IPS-20b (cell line): ENCODE measurements at regions not wholly inside any gene's neighbourhood (a gene's known extent, or its start where the extent isn't known, plus 50 kb on each side); places are given as distances from the start of the nearest gene placed in this dataset.

Experiments used
- H3K27ac ChIP-seq: one replicate; pipeline ENCODE4 v1.5.1; 2013; ENCODE audit warnings: low read length
- H3K27me3 ChIP-seq: 2 replicates; pipeline ENCODE4 v1.6.1; 2013; ENCODE audit warnings: mild to moderate bottlenecking, low read length, inconsistent platforms; ENCODE audit not compliant: insufficient read depth
- H3K36me3 ChIP-seq: 2 replicates; pipeline ENCODE4 v1.6.1; 2013; ENCODE audit warnings: low read depth, mild to moderate bottlenecking, inconsistent platforms, low read length, moderate library complexity; ENCODE audit not compliant: insufficient read depth
- H3K4me1 ChIP-seq: 2 replicates; pipeline ENCODE4 v1.6.1; 2013; ENCODE audit warnings: mild to moderate bottlenecking, control low read depth, inconsistent platforms, low read length, moderate library complexity; ENCODE audit not compliant: insufficient read depth
- H3K4me3 ChIP-seq: 2 replicates; pipeline ENCODE4 v1.5.1; 2013; ENCODE audit warnings: mild to moderate bottlenecking, low read length, inconsistent platforms
- H3K9ac ChIP-seq: 2 replicates; pipeline ENCODE4 v1.6.1; 2013; ENCODE audit warnings: low read depth, mild to moderate bottlenecking, inconsistent platforms, low read length, moderate library complexity
- H3K9me3 ChIP-seq: 2 replicates; pipeline ENCODE4 v1.6.1; 2013; ENCODE audit warnings: mild to moderate bottlenecking, low read depth, low read length, inconsistent platforms; ENCODE audit not compliant: insufficient read depth

GRCh38 chr4:100839712-100840111, 321.9 kb upstream of the EMCN start:
- Histone ChIP-seq H3K27ac (no peak overlapping the region), H3K27me3 (no peaks in the 10 kb centered on the region), H3K36me3 (no peaks in the 10 kb centered on the region), H3K9me3 (no peaks in the 10 kb centered on the region), H3K4me3 (no peak overlapping the region), H3K4me1 (peaks cover 20% of the 10 kb centered on the region), H3K9ac (no peak overlapping the region)

- no peak overlapping the region for H3K9ac ChIP-seq
- no peaks in the 10 kb centered on the region for H3K27me3 ChIP-seq
- no peak overlapping the region for H3K4me3 ChIP-seq
- peaks cover 15% of the 10 kb centered on the region for H3K4me1 ChIP-seq
- H3K36me3 ChIP-seq: no peaks in the 10 kb centered on the region
- no peaks in the 10 kb centered on the region for H3K9me3 ChIP-seq
- H3K27ac ChIP-seq: no peak overlapping the region
Observed at GRCh38 chr4:100838286-100838685, 320.5 kb upstream of the EMCN start.

GRCh38 chr4:100836929-100837328, 319.1 kb upstream of the EMCN start:
- no peaks in the 10 kb centered on the region for H3K27me3 ChIP-seq
- no peak overlapping the region for H3K4me3 ChIP-seq
- H3K9me3 ChIP-seq: no peaks in the 10 kb centered on the region
- H3K4me1 ChIP-seq: peaks cover 15% of the 10 kb centered on the region
- no peak overlapping the region for H3K27ac ChIP-seq
- no peaks in the 10 kb centered on the region for H3K36me3 ChIP-seq
- H3K9ac ChIP-seq: no peak overlapping the region

GRCh38 chr4:100834616-100835015, 316.8 kb upstream of the EMCN start:
- H3K27ac ChIP-seq: no peak overlapping the region
- H3K9me3 ChIP-seq: no peaks in the 10 kb centered on the region; the same call in 1 of the 2 replicates
- H3K9ac ChIP-seq: no peak overlapping the region
- peaks cover 15% of the 10 kb centered on the region for H3K4me1 ChIP-seq
- H3K27me3 ChIP-seq: no peaks in the 10 kb centered on the region
- no peaks in the 10 kb centered on the region for H3K36me3 ChIP-seq
- H3K4me3 ChIP-seq: no peak overlapping the region

- H3K4me3 ChIP-seq: no peak overlapping the region
- no peak overlapping the region for H3K27ac ChIP-seq
- peaks cover 5% of the 10 kb centered on the region; the same call in 1 of the 2 replicates for H3K9me3 ChIP-seq
- H3K27me3 ChIP-seq: no peaks in the 10 kb centered on the region
- H3K4me1 ChIP-seq: peaks cover 12% of the 10 kb centered on the region
- no peaks in the 10 kb centered on the region for H3K36me3 ChIP-seq
- H3K9ac ChIP-seq: no peak overlapping the region
Observed at GRCh38 chr4:100833906-100834305, 316.1 kb upstream of the EMCN start.

- no peak overlapping the region for H3K4me3 ChIP-seq
- peaks cover under 1% of the 10 kb centered on the region; the same call in 1 of the 2 replicates for H3K4me1 ChIP-seq
- H3K9me3 ChIP-seq: peaks cover 5% of the 10 kb centered on the region; the same call in 1 of the 2 replicates
- no peak overlapping the region for H3K9ac ChIP-seq
- H3K36me3 ChIP-seq: no peaks in the 10 kb centered on the region
- no peaks in the 10 kb centered on the region for H3K27me3 ChIP-seq
- H3K27ac ChIP-seq: no peak overlapping the region
Observed at GRCh38 chr4:100828986-100829685, 311.3 kb upstream of the EMCN start.

- Histone ChIP-seq H3K9ac (no peak overlapping the region), H3K9me3 (peaks cover 5% of the 10 kb centered on the region; the same call in 1 of the 2 replicates), H3K4me1 (peaks cover 9% of the 10 kb centered on the region; the same call in 1 of the 2 replicates), H3K4me3 (no peak overlapping the region), H3K36me3 (no peaks in the 10 kb centered on the region), H3K27me3 (no peaks in the 10 kb centered on the region), H3K27ac (no peak overlapping the region)
Observed at GRCh38 chr4:100828364-100828763, 310.5 kb upstream of the EMCN start.

- no peaks in the 10 kb centered on the region for H3K27me3 ChIP-seq
- no peaks in the 10 kb centered on the region for H3K36me3 ChIP-seq
- no peak overlapping the region for H3K4me3 ChIP-seq
- no peak overlapping the region for H3K27ac ChIP-seq
- H3K4me1 ChIP-seq: peaks cover 9% of the 10 kb centered on the region; the same call in 1 of the 2 replicates
- H3K9me3 ChIP-seq: peaks cover 5% of the 10 kb centered on the region; the same call in 1 of the 2 replicates
- no peak overlapping the region for H3K9ac ChIP-seq
Observed at GRCh38 chr4:100827756-100828155, 309.9 kb upstream of the EMCN start.

- no peak overlapping the region for H3K4me3 ChIP-seq
- H3K27ac ChIP-seq: no peak overlapping the region
- peaks cover 5% of the 10 kb centered on the region; the same call in 1 of the 2 replicates for H3K9me3 ChIP-seq
- peaks cover 9% of the 10 kb centered on the region; the same call in 1 of the 2 replicates for H3K4me1 ChIP-seq
- no peaks in the 10 kb centered on the region for H3K27me3 ChIP-seq
- no peaks in the 10 kb centered on the region for H3K36me3 ChIP-seq
- H3K9ac ChIP-seq: no peak overlapping the region
Observed at GRCh38 chr4:100826808-100827548, 309.2 kb upstream of the EMCN start.

GRCh38 chr4:100826067-100826466, 308.2 kb upstream of the EMCN start:
- no peak overlapping the region for H3K4me3 ChIP-seq
- no peak overlapping the region for H3K9ac ChIP-seq
- H3K4me1 ChIP-seq: peaks cover 9% of the 10 kb centered on the region; the same call in 1 of the 2 replicates
- no peak overlapping the region for H3K27ac ChIP-seq
- no peaks in the 10 kb centered on the region for H3K27me3 ChIP-seq
- H3K36me3 ChIP-seq: no peaks in the 10 kb centered on the region
- peaks cover 5% of the 10 kb centered on the region; the same call in 1 of the 2 replicates for H3K9me3 ChIP-seq

GRCh38 chr4:100823993-100824323, 306.1 kb upstream of the EMCN start:
- H3K4me1 ChIP-seq: peaks cover 9% of the 10 kb centered on the region; the same call in 1 of the 2 replicates
- H3K27me3 ChIP-seq: no peaks in the 10 kb centered on the region
- no peak overlapping the region for H3K27ac ChIP-seq
- no peaks in the 10 kb centered on the region for H3K9me3 ChIP-seq
- H3K9ac ChIP-seq: no peak overlapping the region
- no peak overlapping the region for H3K4me3 ChIP-seq
- no peaks in the 10 kb centered on the region for H3K36me3 ChIP-seq
